Stimulated activated CD8-positive, alpha-beta memory T cell treated with anti-CD3 and anti-CD28 coated beads, Interleukin-15, amount 100 ng/mL, for 48 hours (primary cell): ENCODE measurements at regions not wholly inside any gene's neighbourhood (a gene's known extent, or its start where the extent isn't known, plus 50 kb on each side); places are given as distances from the start of the nearest gene placed in this dataset.
"Not testable (repeated sequence)": the region's sequence is repeated elsewhere in the genome, so short reads cannot be mapped to it uniquely, and the experiment has no call there.

Source experiments
- DNase-seq, 2 donors: peaks; one replicate each; pipeline ENCODE4 v3.0.0-alpha.2; 2020; ENCODE audit warnings: low read depth in 2 of 2

GRCh38 chr2:192546565-192546964 lies 351.8 kb upstream of the TMEFF2 start:
- DNase-seq, result no peak

- DNase-seq, result no peak
Measured at GRCh38 chr2:192544371-192544955, 349.7 kb upstream of the TMEFF2 start.

GRCh38 chr2:192542148-192543066 lies 347.7 kb upstream of the TMEFF2 start:
- DNase-seq, result not testable (repeated sequence)

GRCh38 chr2:192539306-192539705 lies 344.6 kb upstream of the TMEFF2 start:
- DNase-seq, result no peak

- no peak for DNase-seq
Measured at GRCh38 chr2:192536922-192537624, 342.3 kb upstream of the TMEFF2 start.

GRCh38 chr2:192535956-192536921 lies 341.5 kb upstream of the TMEFF2 start:
- DNase-seq, result no peak

GRCh38 chr2:192534072-192534471 lies 339.3 kb upstream of the TMEFF2 start:
- DNase-seq, result no peak

- not testable (repeated sequence) for DNase-seq
Measured at GRCh38 chr2:192524642-192525251, 330.0 kb upstream of the TMEFF2 start.

GRCh38 chr2:192524214-192524613 lies 329.5 kb upstream of the TMEFF2 start:
- DNase-seq, result not testable (repeated sequence)

- no peak for DNase-seq
Measured at GRCh38 chr2:192515937-192516336, 321.2 kb upstream of the TMEFF2 start.

GRCh38 chr2:192513575-192513974 lies 318.8 kb upstream of the TMEFF2 start:
- no peak for DNase-seq

GRCh38 chr2:192507836-192508450 lies 313.2 kb upstream of the TMEFF2 start:
- not testable (repeated sequence) for DNase-seq

- peak; percentile 9 to 26 for DNase-seq
Measured at GRCh38 chr2:192500550-192501200, 305.9 kb upstream of the TMEFF2 start.

GRCh38 chr2:192499476-192499875 lies 304.7 kb upstream of the TMEFF2 start:
- no peak for DNase-seq

- no peak for DNase-seq
Measured at GRCh38 chr2:192498747-192499146, 304.0 kb upstream of the TMEFF2 start.

GRCh38 chr2:192488158-192488557 lies 293.4 kb upstream of the TMEFF2 start:
- not testable (repeated sequence) for DNase-seq

GRCh38 chr2:192487636-192488035 lies 292.9 kb upstream of the TMEFF2 start:
- DNase-seq, result no peak

- DNase-seq, result no peak
Measured at GRCh38 chr2:192484903-192485302, 290.2 kb upstream of the TMEFF2 start.

- DNase-seq, result no peak
Measured at GRCh38 chr2:192480984-192481383, 286.3 kb upstream of the TMEFF2 start.

- DNase-seq, result no peak
Measured at GRCh38 chr2:192473331-192473730, 278.6 kb upstream of the TMEFF2 start.
